M059J (cell line): ENCODE measurements at regions not wholly inside any gene's neighbourhood (a gene's known extent, or its start where the extent isn't known, plus 50 kb on each side); places are given as distances from the start of the nearest gene placed in this dataset.

Experiments used
- DNase-seq: peaks from one replicate; pipeline ENCODE4 v3.0.0-alpha.2; 2012; ENCODE audit warnings: low read depth

- peak; percentile 20 for DNase-seq
Measured at GRCh38 chr6:18335948-18336347, 51.2 kb upstream of the RNF144B start.

GRCh38 chr6:18334251-18334650 is 52.9 kb upstream of the RNF144B start:
- DNase-seq = no peak

- DNase-seq = no peak
Measured at GRCh38 chr6:18330548-18331081, 56.5 kb upstream of the RNF144B start.

- DNase-seq = no peak
Measured at GRCh38 chr6:18329776-18330175, 57.4 kb upstream of the RNF144B start.

- no peak for DNase-seq
Measured at GRCh38 chr6:18328540-18328939, 58.6 kb upstream of the RNF144B start.

GRCh38 chr6:18328070-18328469 is 59.1 kb upstream of the RNF144B start:
- no peak for DNase-seq

- DNase-seq = no peak
Measured at GRCh38 chr6:18327626-18328025, 59.5 kb upstream of the RNF144B start.

GRCh38 chr6:18326980-18327379 is 60.2 kb upstream of the RNF144B start:
- no peak for DNase-seq

- DNase-seq = no peak
Measured at GRCh38 chr6:18326001-18326400, 61.1 kb upstream of the RNF144B start.

- no peak for DNase-seq
Measured at GRCh38 chr6:18324706-18325042, 60.3 kb upstream of the DEK start.

- peak; percentile 74 for DNase-seq
Measured at GRCh38 chr6:18323935-18324705, 59.8 kb upstream of the DEK start.

- peak; percentile 36 for DNase-seq
Measured at GRCh38 chr6:18317850-18318249, 53.5 kb upstream of the DEK start.

GRCh38 chr6:18314317-18314997 is 50.1 kb upstream of the DEK start:
- peak; percentile 75 for DNase-seq
